Stimulated activated CD8-positive, alpha-beta memory T cell treated with anti-CD3 and anti-CD28 coated beads, Interleukin-4, amount 100 ng/mL, for 48 hours (primary cell): ENCODE measurements at regions not wholly inside any gene's neighbourhood (a gene's known extent, or its start where the extent isn't known, plus 50 kb on each side); places are given as distances from the start of the nearest gene placed in this dataset.
"Not testable (repeated sequence)": the region's sequence is repeated elsewhere in the genome, so short reads cannot be mapped to it uniquely, and the experiment has no call there.

Source experiments
- DNase-seq: peaks from one replicate; pipeline ENCODE4 v3.0.0-alpha.2; 2020

GRCh38 chr3:117011687-117012250 is 302.2 kb downstream of the TUSC7 start:
- DNase-seq = no peak

- no peak for DNase-seq
These were observed 306.8 kb downstream of the TUSC7 start for GRCh38 chr3:117016378-117016777.

- DNase-seq = no peak
These were observed 307.7 kb downstream of the TUSC7 start for GRCh38 chr3:117017135-117017894.

- DNase-seq = no peak
These were observed 309.1 kb downstream of the TUSC7 start for GRCh38 chr3:117018655-117019054.

GRCh38 chr3:117019082-117019713 is 309.6 kb downstream of the TUSC7 start:
- DNase-seq = peak; percentile 26

- DNase-seq = no peak
These were observed 316.8 kb downstream of the TUSC7 start for GRCh38 chr3:117026401-117026800.

- no peak for DNase-seq
These were observed 326.2 kb downstream of the TUSC7 start for GRCh38 chr3:117035745-117036144.

GRCh38 chr3:117036259-117036799 is 326.8 kb downstream of the TUSC7 start:
- DNase-seq = no peak

GRCh38 chr3:117045143-117045542 is 335.6 kb downstream of the TUSC7 start:
- DNase-seq = no peak

GRCh38 chr3:117047951-117048705 is 338.5 kb downstream of the TUSC7 start:
- no peak for DNase-seq

- DNase-seq = no peak
These were observed 342.8 kb downstream of the TUSC7 start for GRCh38 chr3:117052395-117052794.

- DNase-seq = no peak
These were observed 345.0 kb downstream of the TUSC7 start for GRCh38 chr3:117054556-117054955.

- DNase-seq = not testable (repeated sequence)
These were observed 347.4 kb downstream of the TUSC7 start for GRCh38 chr3:117056946-117057345.

- DNase-seq = no peak
These were observed 349.7 kb downstream of the TUSC7 start for GRCh38 chr3:117059067-117059955.

GRCh38 chr3:117059956-117060270 is 350.3 kb downstream of the TUSC7 start:
- DNase-seq = no peak

GRCh38 chr3:117063930-117064329 is 354.4 kb downstream of the TUSC7 start:
- DNase-seq = no peak

GRCh38 chr3:117068301-117068700 is 358.7 kb downstream of the TUSC7 start:
- DNase-seq = no peak

- DNase-seq = no peak
These were observed 365.2 kb downstream of the TUSC7 start for GRCh38 chr3:117074826-117075225.

- DNase-seq = no peak
These were observed 370.4 kb downstream of the TUSC7 start for GRCh38 chr3:117079997-117080396.

- DNase-seq = no peak
These were observed 371.3 kb downstream of the TUSC7 start for GRCh38 chr3:117080872-117081271.

- DNase-seq = no peak
These were observed 374.7 kb downstream of the TUSC7 start for GRCh38 chr3:117084277-117084676.

- no peak for DNase-seq
These were observed 375.2 kb downstream of the TUSC7 start for GRCh38 chr3:117084739-117085270.
